GM19035 (cell line): ENCODE measurements at regions not wholly inside any gene's neighbourhood (a gene's known extent, or its start where the extent isn't known, plus 50 kb on each side); places are given as distances from the start of the nearest gene placed in this dataset.
"Not testable (repeated sequence)": the region's sequence is repeated elsewhere in the genome, so short reads cannot be mapped to it uniquely, and the experiment has no call there.

Source experiments
- ATAC-seq: cut with Tn5 transposase; IDR thresholded peaks from one replicate; pipeline ENCODE4 v1.9.1; 2021; ENCODE audit not compliant: unreplicated experiment

GRCh38 chr3:124650798-124651197 is 79.5 kb upstream of the UMPS start:
- ATAC-seq: peak; percentile 68

DNA sequence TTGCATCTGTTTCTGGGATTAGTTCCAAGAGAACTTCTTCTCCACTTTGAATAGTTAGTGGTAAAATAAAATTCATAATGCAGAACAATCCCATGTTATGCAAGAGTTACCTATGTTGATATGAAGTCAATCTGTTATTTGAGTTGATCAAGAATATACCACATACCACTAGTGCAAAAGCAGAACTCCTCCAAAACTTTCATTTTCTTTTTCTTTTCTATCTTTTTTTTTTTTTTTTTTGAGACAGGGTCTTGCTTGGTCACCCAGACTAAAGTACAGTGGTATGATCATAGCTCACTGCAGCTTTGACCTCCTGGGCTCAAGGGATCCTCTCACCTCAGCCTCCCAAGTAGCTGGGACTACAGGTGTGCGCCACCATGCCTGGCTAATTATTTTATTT is 78.8 kb upstream of the UMPS start:
- ATAC-seq: not testable (repeated sequence)

DNA sequence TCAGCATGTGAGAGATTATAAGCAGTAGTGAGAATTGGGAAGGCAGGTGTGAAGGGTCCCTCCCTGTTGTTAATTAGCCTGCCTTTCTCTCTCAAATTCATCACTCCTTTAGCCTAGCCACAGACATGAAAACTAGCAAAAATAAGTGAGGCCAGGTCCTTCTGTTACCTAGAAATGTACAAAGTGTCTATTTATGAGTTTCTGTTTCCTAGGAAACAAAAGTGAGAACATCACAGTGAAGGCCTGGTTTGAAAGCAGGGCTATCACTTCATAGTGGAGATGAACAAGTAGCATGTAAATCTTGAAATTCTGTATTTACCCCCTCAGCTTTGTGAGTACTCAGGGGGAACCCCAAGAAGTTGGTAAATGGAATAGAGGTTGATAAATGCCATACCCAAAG is 78.2 kb upstream of the UMPS start:
- ATAC-seq: no peak

DNA sequence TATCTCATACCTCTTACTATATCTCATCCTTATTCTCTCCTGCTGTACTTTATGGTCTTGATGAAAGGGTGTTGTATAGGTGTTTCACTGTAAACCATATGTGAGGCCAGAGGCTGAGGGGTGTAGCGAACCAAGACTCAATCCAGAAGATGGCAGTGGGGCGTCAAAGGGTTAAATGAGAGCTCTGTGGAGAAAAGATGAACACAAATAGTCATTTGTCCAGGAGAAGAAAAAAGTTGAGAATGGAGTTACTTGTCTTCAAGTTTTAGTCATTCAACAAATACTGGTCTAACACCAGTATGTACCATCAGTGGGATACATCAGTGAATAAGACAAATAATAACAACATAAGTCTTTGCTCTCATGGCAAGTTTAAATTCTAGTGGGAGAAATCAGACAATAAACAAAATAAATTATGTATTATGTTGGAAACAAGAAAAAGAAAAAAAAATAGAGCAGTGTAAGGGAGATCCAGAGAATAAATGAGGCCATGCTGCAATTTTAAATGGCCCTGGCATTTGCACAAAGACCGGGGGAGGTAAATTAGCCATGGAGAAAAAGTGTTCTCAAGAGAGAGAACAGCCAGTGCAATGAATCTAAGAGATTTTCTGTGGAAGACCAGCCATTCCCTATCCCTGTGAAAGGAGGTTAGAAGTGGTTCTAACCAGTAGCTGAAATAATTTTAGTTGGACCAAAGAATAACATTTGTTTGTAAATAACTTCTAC is 77.0 kb upstream of the UMPS start:
- no peak for ATAC-seq

DNA sequence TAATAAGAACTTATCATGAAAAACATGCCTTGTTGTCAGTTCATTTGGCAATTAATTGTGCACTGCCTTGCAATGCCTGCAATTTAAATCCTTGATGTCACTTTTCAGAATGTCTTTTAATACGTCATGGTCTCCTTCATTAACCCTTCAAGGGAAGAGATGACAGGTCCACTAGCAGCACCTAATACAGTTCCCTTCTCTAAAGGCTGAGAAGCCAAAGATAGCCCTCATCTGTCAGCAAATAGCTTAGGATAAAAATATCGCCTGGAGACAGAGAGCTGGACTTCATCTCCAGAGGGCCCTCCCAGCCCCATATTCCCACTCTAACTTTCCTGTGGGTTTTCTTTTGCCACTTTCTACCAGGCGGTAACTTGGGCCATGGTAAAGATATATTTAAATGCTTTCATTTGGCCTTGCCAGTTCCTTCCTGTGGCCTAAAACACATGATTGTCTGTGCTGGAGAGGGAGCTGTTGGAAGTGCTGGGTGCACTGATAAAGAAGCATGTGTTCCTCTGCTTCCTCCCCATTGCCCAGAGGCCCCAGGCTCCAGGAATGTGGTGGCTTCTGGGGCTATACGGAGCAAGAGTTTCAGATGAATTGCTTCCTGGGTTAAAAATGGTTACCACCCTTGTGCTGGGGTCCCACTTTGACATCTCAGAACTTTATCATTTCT is 76.3 kb upstream of the UMPS start:
- no peak for ATAC-seq

GRCh38 chr3:124654470-124654845 is 75.8 kb upstream of the UMPS start:
- ATAC-seq: no peak

GRCh38 chr3:124656531-124656930 is 73.7 kb upstream of the UMPS start:
- ATAC-seq: no peak

GRCh38 chr3:124657138-124657537 is 73.1 kb upstream of the UMPS start:
- ATAC-seq: no peak

- no peak for ATAC-seq
Observed at GRCh38 chr3:124658270-124658669, 72.0 kb upstream of the UMPS start.

DNA sequence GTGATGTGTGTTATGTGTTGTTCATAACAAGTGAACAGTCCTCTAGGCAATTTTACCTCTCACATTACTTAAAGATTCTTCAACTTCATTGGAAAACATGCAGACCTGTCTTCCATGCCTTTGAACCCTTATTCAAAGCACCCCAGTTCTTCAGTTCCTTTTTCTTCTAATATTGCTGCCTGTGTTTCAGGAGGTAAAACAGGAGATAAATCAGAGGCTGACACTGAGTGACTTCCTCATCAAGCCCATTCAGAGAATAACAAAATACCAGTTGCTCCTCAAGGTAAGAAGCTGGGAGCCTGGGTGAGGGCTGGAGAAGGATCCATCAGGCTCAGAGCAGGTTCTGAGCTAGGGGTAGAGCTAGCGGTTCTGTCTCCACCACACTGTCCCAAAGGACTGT is 71.1 kb upstream of the UMPS start:
- ATAC-seq: no peak

DNA sequence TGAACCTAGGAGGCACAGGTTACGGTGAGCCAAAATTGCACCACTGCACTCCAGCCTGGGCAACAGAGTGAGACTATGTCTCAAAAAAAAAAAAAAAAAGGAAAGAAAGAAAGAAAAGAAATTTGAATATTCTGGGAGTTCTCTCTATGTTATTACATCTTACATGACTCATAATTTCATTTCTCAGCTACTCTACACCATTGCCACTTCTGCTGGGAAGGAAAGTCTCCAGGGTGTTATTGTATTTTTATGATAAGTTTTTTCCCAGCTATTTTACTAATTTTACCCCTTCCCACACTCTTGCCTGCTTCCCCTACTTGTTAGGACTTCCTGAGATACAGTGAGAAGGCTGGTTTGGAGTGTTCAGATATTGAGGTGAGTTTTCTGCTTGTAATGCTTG is 69.7 kb upstream of the UMPS start:
- ATAC-seq: no peak

- ATAC-seq: no peak
Observed at GRCh38 chr3:124663690-124664089, 66.6 kb upstream of the UMPS start.

DNA sequence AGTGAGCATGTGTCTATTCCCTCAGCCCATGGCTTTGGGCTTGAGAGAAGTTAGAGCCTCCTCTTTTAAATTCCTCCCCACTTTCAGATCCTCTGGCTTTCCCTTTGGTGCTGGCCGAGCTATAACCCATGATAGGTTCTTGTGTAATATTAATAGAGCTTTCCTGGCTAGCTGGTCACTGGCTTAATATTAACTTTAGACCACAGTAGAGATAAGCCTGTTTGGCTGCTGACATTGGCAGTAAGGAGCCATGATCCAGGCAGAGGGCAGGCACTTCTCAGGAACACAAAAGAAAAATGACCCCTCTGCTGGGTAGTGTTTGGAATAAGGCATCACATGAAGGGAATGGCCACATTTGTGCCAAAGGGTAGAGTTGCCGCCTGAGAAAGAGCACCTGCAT is 65.4 kb upstream of the UMPS start:
- ATAC-seq: no peak

- no peak for ATAC-seq
Observed at GRCh38 chr3:124666067-124666466, 64.2 kb upstream of the UMPS start.

DNA sequence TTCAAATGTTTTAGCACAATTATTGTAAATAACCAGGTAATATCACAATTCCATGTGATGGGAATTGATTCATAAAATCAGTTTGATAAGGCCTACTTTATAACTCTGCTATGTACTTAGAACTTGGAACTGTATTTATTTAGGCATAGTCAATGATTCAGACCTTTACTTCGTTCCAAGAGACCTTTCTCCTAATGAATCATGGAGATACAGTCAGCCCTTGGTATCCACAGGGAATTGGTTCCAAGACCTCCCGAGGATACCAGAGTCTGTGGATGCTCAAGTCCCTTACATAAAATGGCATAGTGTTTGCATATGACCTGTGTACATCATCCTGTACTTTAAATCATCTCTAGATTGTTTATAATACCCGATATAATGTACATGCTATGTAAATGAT is 60.8 kb upstream of the UMPS start:
- no peak for ATAC-seq

- no peak for ATAC-seq
Observed at GRCh38 chr3:124671106-124671505, 59.1 kb upstream of the UMPS start.

GRCh38 chr3:124674336-124674735 is 55.9 kb upstream of the UMPS start:
- ATAC-seq: no peak

DNA sequence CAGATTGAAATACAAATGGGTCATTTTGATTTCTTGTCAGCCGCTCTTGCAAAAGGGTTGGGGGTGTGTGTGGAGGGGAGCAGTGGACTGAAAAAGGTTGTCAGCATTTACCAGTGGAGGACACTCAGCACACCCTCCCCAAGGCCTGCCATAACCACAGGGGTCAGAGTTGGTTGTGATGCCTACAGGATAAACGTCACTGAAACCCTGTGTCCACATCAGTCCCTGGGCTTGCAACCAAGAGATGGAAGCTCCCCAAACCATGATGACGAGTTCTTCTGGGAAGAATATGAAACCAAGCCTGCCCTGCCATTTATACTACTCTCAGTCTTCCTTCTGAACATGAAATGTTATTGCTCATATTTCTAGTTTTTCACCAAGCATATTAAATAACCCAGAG is 54.0 kb upstream of the UMPS start:
- no peak for ATAC-seq

DNA sequence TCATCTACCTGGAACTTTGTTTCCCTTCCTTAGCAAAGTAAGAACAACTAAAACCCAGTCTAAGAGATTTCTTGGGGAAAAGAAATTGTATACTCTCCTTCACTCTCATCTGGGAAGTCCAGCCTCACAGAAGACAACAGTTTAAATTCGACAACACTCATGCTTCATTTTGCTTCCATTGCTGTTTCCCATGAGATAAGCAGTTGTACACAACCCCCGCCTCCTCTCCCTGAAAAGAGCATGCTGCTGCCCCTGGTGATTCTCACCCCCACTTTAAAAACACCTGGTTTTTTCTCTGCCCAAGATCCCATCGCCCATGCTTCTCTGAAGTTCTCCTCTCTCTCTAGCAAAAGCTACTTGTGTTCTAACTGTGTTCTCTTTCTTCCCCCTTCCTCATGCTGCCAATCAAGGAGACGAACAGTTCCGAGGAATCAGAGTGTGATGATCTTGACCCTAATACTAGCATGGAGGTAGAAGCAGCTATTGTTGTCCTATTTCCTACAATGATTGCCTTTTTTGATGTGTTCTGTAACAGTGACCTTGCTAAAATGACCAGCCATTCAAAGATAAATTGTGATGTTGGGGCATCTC is 51.1 kb upstream of the UMPS start:
- ATAC-seq: no peak
